GM13976 (cell line): ENCODE measurements at regions not wholly inside any gene's neighbourhood (a gene's known extent, or its start where the extent isn't known, plus 50 kb on each side); places are given as distances from the start of the nearest gene placed in this dataset.

Experiments
- DNase-seq: peaks from one replicate; pipeline ENCODE4 v3.0.0; 2012; ENCODE audit warnings: low spot score
- in situ Hi-C: fragments of 300-500 bp; cut with MboI; formaldehyde crosslinking; loops from one replicate; pipeline ENCODE4 v1.12.0; 2022; ENCODE audit warnings: low sequenced_read_pairs, mixed read lengths, inconsistent platforms; ENCODE audit not compliant: unreplicated experiment
- TF ChIP-seq, protein P1 (sequence below): IDR thresholded peaks from 2 replicates; pipeline ENCODE4 v1.5.1; 2012; ENCODE audit warnings: borderline replicate concordance, mild to moderate bottlenecking; ENCODE audit not compliant: insufficient read depth; ENCODE audit errors: extremely low read depth, missing control alignments, control extremely low read depth

DNA sequence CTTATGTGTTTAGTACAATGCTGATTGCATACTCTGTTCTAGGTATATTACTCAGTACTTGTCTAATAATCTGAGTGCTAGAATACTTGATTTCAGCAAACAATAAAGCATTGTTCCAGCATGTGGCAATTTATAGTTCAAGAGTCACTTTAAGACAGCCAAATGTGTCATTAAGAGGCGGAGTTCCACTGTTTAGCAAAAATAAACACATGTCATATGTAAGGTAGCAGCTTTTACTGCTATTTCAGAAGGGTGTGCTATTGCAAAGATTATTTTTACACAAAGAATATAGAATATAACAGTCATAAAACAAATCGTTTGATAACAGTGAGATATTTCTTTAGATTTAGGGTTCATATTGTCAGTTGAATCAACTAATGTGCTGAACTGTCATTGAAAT lies 358.7 kb downstream of the TUSC7 start:
- DNase-seq = no peak
- TF ChIP-seq, protein P1, sequence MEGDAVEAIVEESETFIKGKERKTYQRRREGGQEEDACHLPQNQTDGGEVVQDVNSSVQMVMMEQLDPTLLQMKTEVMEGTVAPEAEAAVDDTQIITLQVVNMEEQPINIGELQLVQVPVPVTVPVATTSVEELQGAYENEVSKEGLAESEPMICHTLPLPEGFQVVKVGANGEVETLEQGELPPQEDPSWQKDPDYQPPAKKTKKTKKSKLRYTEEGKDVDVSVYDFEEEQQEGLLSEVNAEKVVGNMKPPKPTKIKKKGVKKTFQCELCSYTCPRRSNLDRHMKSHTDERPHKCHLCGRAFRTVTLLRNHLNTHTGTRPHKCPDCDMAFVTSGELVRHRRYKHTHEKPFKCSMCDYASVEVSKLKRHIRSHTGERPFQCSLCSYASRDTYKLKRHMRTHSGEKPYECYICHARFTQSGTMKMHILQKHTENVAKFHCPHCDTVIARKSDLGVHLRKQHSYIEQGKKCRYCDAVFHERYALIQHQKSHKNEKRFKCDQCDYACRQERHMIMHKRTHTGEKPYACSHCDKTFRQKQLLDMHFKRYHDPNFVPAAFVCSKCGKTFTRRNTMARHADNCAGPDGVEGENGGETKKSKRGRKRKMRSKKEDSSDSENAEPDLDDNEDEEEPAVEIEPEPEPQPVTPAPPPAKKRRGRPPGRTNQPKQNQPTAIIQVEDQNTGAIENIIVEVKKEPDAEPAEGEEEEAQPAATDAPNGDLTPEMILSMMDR = no peak
- in situ Hi-C loops = no loop called here

DNA sequence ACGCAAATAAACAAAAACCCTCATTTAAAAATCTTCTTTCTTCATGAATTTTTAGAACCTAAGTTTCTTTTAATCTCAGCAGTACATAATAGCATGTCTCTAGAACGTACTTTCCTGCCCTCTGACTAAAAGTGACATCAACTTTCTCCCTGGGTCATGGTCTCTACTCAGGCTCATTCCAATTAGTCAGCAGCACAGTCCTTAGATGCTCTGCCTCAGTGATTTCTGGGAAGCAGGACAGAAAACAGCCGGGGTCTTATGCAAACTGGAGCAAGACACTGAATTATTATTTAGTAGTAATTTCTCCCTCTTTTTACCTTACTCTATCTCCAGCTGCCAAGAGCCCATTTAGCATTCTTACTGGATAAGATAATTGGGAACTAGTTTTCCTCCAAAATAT lies 365.2 kb downstream of the TUSC7 start:
- in situ Hi-C loops = no loop called here
- no peak for DNase-seq
- TF ChIP-seq, protein P1 = no peak

DNA sequence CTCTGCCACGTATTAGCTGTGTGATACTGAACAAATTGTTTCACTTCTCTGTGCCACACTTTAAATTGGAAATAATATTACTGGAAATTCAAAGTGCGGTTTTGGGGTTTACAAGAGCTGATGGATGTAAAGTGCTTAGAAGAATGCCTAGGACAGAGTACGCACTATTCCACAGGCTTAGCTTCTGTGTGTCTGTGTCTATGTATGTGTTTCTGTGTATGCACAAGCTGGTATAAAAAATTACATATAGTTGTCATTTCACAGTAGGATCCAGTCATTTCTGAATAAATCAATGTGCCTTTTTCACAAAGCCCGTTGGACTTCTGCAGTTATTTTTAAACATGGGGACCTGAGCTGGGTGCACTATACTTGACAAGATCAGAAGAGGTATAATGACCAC lies 370.4 kb downstream of the TUSC7 start:
- DNase-seq = no peak
- TF ChIP-seq, protein P1 = no peak
- in situ Hi-C loops = no loop called here

DNA sequence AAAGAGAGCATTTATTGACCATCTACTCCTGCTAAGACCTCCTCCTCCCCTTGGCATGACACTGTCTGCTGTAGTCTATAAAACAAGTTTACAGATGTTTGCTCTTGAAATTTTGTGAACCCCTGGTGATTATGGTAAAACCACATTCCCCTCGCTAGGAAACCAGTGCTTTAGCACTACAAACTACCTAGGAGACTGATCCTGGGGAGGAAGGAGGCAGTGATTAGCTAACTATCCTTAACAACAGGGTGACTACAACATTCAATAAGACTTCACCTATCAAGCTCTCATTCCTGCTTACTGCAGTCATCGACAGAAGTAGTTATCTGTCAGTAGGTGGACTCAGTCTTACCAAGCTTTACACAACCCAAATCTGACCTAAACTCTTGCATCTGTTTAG lies 371.3 kb downstream of the TUSC7 start:
- no peak for DNase-seq
- TF ChIP-seq, protein P1 = no peak
- in situ Hi-C loops = no loop called here

DNA sequence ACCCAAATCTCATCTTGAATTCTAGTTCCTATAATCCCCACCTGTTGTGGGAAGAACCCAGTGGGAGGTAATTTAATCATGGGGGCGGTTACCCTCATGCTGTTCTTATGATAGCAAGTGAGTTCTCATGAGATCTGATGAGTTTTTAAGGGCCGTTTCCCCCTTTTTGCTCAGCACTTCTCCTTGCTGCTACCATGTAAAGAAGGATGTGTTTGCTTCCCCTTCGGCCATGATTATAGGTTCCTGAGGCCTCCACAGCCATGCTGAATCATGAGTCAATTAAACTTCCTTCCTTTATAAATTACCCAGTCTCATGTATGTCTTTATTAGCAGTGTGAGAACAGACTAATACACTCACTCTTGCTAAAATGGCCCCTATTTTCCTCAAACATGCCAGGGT lies 374.7 kb downstream of the TUSC7 start:
- TF ChIP-seq, protein P1 = no peak
- no peak for DNase-seq
- in situ Hi-C loops = no loop called here

DNA sequence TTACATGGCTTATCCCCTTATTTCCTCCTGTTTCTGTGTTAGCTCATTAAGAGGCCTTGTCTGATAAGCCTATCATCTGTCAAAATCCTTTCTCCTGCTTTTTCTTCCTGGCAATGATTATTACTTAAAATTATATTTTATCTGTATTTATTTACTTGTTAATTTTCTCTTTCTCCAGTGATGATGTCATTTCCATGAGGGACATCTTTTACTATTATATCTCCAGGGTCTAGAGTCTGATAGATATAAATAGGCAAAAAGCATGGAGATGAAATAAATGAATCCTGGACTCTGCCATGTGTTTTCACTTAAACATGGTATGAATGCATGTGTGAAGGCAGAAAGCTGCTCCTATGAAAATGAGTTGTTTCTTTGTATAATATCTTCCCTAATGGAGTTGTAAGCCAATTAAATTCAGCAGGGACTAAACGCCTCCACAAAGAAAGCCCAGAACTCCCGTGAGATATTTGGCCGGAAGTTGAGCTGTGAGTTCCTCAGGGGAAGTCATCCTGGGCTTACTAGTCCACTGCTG lies 375.2 kb downstream of the TUSC7 start:
- no peak for DNase-seq
- in situ Hi-C loops = no loop called here
- TF ChIP-seq, protein P1 = no peak

DNA sequence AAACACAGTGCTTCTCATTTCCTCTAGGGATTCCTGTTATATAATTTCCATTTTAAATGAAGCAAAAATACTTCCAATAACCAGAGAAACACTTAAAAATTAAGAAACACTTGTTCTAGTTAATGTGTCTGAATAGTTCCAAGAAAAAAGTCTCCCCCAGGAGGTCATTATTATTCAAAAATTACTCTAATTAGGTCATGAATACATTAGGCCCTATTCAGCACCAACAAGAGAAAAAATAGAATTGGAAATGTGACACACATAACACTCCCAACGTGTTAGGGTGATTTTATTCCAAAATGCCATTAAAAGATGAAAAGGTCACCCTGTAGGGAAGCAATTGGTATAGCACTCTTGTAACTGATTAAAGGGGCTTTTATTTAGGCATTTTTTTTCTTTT lies 382.1 kb downstream of the TUSC7 start:
- in situ Hi-C loops = no loop called here
- TF ChIP-seq, protein P1 = no peak

More for the DNA sequence above, 382.1 kb downstream of the TUSC7 start:
- DNase-seq = no peak
